ENCODE measurements at regions not wholly inside any gene's neighbourhood (a gene's known extent, or its start where the extent isn't known, plus 50 kb on each side); places are given as distances from the start of the nearest gene placed in this dataset.
"Not testable (repeated sequence)": the region's sequence is repeated elsewhere in the genome, so short reads cannot be mapped to it uniquely, and the experiment has no call there.

DNA sequence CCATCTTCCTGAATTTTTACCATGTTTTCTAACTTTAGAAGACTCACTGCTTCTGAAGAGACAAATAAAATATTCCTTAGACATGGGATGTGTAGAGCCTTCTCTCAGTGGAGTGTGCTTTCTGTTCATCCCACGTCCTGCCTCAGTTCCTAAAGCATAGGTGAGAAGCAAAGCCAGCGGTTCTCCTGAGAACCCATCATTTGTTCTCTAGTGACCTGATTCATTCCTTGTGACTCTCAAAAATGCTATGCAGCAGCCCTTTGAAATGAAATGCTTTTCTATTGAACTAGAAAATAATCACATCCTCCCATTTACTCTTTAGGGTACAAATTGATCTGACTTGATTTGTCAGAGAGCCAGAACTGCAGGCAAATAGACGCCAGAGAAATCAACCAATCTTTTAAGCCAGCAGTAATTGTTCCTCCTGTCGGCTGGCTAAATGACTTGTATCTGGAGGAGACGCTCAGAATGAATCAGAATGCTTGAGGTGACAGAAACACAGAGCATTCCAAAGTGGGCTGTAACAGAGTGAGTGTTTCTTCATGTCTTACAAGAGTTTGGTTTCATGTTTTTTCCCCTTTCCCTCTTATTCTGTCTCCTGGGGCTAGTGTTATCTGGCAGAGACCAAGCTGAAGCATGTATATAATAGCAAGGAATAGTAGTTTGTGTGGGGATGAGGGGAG is 81.3 kb upstream of the TMEM178A start:
- no peak for FAIRE-seq

DNA sequence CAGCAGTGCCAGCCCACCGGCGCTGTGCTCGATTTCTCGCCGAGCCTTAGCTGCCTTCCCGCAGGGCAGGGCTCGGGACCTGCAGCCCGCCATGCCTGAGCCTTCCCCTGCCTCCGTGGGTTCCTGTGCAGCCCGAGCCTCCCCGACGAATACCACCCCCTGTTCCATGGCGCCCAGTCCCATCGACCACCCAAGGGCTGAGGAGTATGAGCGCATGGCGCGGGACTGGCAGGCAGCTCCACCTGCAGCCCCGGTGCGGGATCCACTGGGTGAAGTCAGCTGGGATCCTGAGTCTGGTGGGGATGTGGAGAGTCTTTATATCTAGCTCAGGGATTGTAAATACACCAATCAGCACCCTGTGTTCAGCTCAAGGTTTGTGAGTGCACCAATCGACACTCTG is 80.2 kb upstream of the TMEM178A start:
- FAIRE-seq = not testable (repeated sequence)

DNA sequence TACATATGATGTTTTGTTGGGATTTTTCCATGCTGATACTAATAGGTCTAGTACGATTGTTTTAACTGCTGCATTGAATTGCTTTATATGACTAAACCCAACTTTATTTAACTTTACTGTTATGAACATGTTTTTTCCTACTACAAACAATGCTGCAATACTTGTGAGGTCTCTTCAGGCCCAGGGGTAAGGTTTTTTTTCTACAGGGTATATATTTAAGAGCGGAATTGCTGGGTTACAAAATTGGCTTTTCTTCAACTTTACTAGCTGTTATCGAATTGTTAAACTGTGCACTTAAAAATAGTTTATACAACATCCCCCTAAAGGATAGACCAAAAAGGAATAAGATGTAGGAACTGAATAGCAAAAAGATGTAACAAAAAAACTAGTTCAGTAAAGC is 78.5 kb upstream of the TMEM178A start:
- FAIRE-seq = no peak

- no peak for FAIRE-seq
Measured at GRCh38 chr2:39587641-39588040, 78.1 kb upstream of the TMEM178A start.

- peak; percentile 93 for FAIRE-seq
Measured at GRCh38 chr2:39593439-39594393, 72.0 kb upstream of the TMEM178A start.

DNA sequence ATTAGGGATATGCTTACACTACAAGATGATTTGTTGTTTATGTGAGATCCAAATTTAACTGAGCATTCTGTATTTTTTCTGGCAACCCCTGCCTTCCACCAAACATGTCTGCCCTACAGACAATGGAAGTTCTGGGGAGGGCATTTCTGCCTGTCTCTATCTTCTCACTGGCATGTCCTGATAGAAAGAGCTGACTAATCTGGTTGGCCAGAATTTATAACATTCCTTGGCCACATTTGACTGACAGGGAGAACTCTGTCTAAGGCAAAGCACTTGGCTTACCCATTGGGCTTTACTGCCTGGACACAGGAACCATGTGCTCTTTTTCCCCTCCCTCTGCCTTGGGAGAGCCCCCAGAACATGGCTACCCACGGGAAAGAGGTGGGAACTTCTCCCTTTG is 70.6 kb upstream of the TMEM178A start:
- FAIRE-seq = no peak

- FAIRE-seq = no peak
Measured at GRCh38 chr2:39597314-39597713, 68.4 kb upstream of the TMEM178A start.

- FAIRE-seq = peak; percentile 17
Measured at GRCh38 chr2:39602616-39603015, 63.1 kb upstream of the TMEM178A start.

GRCh38 chr2:39603436-39603835 is 62.3 kb upstream of the TMEM178A start:
- no peak for FAIRE-seq

DNA sequence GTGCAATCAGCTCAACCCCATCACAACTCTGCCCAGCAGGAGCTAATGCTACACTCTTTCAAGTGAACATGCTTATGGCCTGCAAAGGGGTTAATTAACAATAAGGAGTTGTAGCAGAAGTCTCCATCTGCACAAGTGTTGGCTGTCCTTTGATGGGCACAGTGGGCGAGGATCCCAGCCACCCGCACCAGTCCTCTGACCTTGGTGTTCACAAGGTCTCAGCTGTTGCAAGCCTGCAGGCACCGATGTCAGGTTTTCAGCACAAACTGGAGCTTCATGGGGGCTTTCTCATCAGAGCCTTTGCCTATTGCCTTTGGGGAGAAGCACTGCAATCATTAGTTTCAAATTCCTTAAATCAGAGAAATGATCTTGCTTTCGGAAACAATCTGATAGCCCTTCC is 60.9 kb upstream of the TMEM178A start:
- FAIRE-seq = no peak

- FAIRE-seq = peak; percentile 100
Measured at GRCh38 chr2:39606585-39606984, 59.1 kb upstream of the TMEM178A start.

DNA sequence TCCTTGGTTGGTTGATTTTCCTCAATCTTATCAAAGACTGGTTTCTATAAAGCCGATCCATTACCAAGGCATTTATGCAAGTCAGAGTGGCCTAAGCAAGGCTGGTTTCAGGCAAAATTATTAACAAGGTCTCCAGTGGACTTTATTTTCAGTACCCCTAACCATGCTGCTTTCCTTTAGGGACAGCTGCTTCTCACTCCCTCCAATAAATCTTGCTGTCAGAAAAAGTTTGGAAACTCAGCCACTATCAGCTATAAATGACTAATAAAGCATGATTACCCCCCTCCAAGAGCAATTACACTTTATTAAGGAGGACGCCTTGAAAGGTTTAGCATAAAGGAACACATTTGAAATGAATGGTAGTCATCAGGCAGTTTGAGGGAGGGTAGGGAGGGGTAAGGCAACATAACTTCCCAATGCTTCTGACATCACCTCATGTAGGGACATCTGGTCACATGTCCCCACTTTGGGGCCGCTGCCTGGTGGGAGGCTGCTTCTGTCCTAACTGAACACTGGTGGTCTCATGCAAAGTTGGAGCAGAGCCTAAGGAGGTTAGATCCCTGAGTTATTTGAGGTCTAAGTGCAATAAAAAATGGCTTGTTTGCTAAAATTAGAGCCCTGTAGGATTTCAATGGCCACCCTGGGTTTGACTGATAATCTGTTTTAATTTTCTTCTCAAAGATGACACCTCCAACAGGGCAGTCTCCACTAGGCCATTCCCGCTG is 58.0 kb upstream of the TMEM178A start:
- FAIRE-seq = peak; percentile 100

- no peak for FAIRE-seq
Measured at GRCh38 chr2:39608263-39608575, 57.5 kb upstream of the TMEM178A start.

GRCh38 chr2:39608686-39609441 is 56.9 kb upstream of the TMEM178A start:
- FAIRE-seq = peak; percentile 44

DNA sequence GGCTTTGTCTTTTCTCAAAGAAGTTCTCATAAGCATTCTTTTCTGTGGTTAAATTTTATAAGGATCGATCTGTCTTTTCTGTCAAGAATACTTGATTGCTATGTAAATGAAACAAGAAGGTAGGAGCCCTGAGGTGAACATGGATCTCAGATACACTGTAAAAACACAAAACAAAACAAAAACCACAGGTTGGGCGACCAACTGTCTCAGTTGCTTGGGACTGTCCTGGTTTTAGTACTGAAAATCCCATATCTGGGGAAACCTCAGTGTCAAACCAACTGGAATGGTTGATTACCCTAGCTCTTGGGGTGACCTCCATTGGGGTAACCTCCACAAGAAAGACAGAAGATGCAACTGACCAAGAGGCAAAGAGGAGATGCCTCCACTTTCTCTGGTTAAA is 55.8 kb upstream of the TMEM178A start:
- FAIRE-seq = no peak

- FAIRE-seq = peak; percentile 100
Measured at GRCh38 chr2:39615675-39616074, 50.0 kb upstream of the TMEM178A start.
